ENCODE measurements at regions not wholly inside any gene's neighbourhood (a gene's known extent, or its start where the extent isn't known, plus 50 kb on each side); places are given as distances from the start of the nearest gene placed in this dataset.

DNA sequence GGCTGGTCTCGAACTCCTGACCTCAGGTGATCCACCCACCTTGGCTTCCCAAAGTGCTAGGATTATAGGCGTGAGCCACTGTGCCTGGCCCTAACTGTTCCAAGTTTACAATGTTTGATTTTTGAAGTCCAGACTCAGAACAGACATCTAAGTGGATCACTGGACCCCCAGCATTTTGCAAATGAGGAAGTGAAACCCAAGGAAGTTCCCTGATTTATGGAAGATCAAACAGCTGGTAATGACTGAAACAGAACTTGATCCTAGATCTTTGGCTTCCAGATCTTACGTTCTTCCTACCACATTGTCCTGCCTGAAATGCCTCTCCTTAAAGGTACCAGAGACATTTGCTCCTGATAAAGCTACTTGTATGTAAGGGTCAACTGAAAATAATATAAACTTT is 58.3 kb upstream of the NCOA1 start:
- TF ChIP-seq, protein P1, sequence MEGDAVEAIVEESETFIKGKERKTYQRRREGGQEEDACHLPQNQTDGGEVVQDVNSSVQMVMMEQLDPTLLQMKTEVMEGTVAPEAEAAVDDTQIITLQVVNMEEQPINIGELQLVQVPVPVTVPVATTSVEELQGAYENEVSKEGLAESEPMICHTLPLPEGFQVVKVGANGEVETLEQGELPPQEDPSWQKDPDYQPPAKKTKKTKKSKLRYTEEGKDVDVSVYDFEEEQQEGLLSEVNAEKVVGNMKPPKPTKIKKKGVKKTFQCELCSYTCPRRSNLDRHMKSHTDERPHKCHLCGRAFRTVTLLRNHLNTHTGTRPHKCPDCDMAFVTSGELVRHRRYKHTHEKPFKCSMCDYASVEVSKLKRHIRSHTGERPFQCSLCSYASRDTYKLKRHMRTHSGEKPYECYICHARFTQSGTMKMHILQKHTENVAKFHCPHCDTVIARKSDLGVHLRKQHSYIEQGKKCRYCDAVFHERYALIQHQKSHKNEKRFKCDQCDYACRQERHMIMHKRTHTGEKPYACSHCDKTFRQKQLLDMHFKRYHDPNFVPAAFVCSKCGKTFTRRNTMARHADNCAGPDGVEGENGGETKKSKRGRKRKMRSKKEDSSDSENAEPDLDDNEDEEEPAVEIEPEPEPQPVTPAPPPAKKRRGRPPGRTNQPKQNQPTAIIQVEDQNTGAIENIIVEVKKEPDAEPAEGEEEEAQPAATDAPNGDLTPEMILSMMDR (conservative IDR thresholded peaks at IDR 0.05; ENCODE audit: low read depth, low read length) = no peak
- TF ChIP-seq NFE2L2 (IDR thresholded peaks at IDR 0.05; ENCODE audit: low read depth, low read length) (no peak), RFX5 (IDR thresholded peaks at IDR 0.05; ENCODE audit: low read depth, low read length) (no peak), POLR2A (IDR thresholded peaks at IDR 0.05; ENCODE audit: low read depth, low read length) (no peak), CEBPB (IDR thresholded peaks at IDR 0.05; ENCODE audit: low read depth, low read length) (no peak), CHD1 (IDR thresholded peaks at IDR 0.05; ENCODE audit: low read depth, low read length) (no peak), RAD21 (IDR thresholded peaks at IDR 0.05; ENCODE audit: low read length) (no peak), SMC3 (IDR thresholded peaks at IDR 0.05; ENCODE audit: low read depth, low read length) (no peak), BHLHE40 (IDR thresholded peaks at IDR 0.05; ENCODE audit: low read depth, low read length) (no peak), MAZ (IDR thresholded peaks at IDR 0.05; ENCODE audit: borderline replicate concordance, low read depth, low read length) (no peak), FOS (IDR thresholded peaks at IDR 0.05; ENCODE audit: low read depth, low read length) (no peak)
- TF ChIP-seq, protein P2, sequence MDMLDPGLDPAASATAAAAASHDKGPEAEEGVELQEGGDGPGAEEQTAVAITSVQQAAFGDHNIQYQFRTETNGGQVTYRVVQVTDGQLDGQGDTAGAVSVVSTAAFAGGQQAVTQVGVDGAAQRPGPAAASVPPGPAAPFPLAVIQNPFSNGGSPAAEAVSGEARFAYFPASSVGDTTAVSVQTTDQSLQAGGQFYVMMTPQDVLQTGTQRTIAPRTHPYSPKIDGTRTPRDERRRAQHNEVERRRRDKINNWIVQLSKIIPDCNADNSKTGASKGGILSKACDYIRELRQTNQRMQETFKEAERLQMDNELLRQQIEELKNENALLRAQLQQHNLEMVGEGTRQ (IDR thresholded peaks at IDR 0.05; ENCODE audit: low read depth, low read length) = no peak
- TF ChIP-seq, protein P3, sequence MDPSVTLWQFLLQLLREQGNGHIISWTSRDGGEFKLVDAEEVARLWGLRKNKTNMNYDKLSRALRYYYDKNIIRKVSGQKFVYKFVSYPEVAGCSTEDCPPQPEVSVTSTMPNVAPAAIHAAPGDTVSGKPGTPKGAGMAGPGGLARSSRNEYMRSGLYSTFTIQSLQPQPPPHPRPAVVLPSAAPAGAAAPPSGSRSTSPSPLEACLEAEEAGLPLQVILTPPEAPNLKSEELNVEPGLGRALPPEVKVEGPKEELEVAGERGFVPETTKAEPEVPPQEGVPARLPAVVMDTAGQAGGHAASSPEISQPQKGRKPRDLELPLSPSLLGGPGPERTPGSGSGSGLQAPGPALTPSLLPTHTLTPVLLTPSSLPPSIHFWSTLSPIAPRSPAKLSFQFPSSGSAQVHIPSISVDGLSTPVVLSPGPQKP (IDR thresholded peaks at IDR 0.05; ENCODE audit: borderline replicate concordance, low read depth, low read length) = no peak

Measured in IMR-90 (cell line).